ENCODE measurements at regions not wholly inside any gene's neighbourhood (a gene's known extent, or its start where the extent isn't known, plus 50 kb on each side); places are given as distances from the start of the nearest gene placed in this dataset.
"Not testable (repeated sequence)": the region's sequence is repeated elsewhere in the genome, so short reads cannot be mapped to it uniquely, and the experiment has no call there.

GRCh38 chr9:2277133-2277532 lies 262.0 kb downstream of the SMARCA2 start:
- CTCF ChIA-PET, POLR2A ChIA-PET: not testable (repeated sequence)

- CTCF ChIA-PET, POLR2A ChIA-PET: not testable (repeated sequence)
Measured at GRCh38 chr9:2277644-2278043, 262.5 kb downstream of the SMARCA2 start.

GRCh38 chr9:2279138-2279537 lies 264.0 kb downstream of the SMARCA2 start:
- CTCF ChIA-PET, POLR2A ChIA-PET: not testable (repeated sequence)

- POLR2A ChIA-PET: no interaction called here
- CTCF ChIA-PET: no interaction called here
Measured at GRCh38 chr9:2281031-2281802, 266.1 kb downstream of the SMARCA2 start.

- POLR2A ChIA-PET: interaction anchor here (0.5 kb wide), 1 partner anchor 39 kb away, joined by 5 read pairs; no protein-coding TSS in a partner anchor
- CTCF ChIA-PET: no interaction called here
Measured at GRCh38 chr9:2281803-2282185, 266.6 kb downstream of the SMARCA2 start.

GRCh38 chr9:2284770-2285169 lies 269.6 kb downstream of the SMARCA2 start:
- ChIA-PET CTCF (no interaction called here), POLR2A (no interaction called here)

GRCh38 chr9:2285416-2286332 lies 270.5 kb downstream of the SMARCA2 start:
- ChIA-PET CTCF (no interaction called here), POLR2A (no interaction called here)

- POLR2A ChIA-PET: no interaction called here
- CTCF ChIA-PET: no interaction called here
Measured at GRCh38 chr9:2286333-2286705, 271.2 kb downstream of the SMARCA2 start.

GRCh38 chr9:2286825-2287455 lies 271.8 kb downstream of the SMARCA2 start:
- ChIA-PET POLR2A (no interaction called here), CTCF (no interaction called here)

GRCh38 chr9:2288309-2288708 lies 273.2 kb downstream of the SMARCA2 start:
- POLR2A ChIA-PET: no interaction called here

GRCh38 chr9:2289263-2289662 lies 274.1 kb downstream of the SMARCA2 start:
- ChIA-PET POLR2A (no interaction called here), CTCF (no interaction called here)

More at GRCh38 chr9:2288309-2288708, 273.2 kb downstream of the SMARCA2 start:
- CTCF ChIA-PET: no interaction called here

GRCh38 chr9:2290382-2290781 lies 275.2 kb downstream of the SMARCA2 start:
- POLR2A ChIA-PET: no interaction called here
- CTCF ChIA-PET: no interaction called here

- ChIA-PET CTCF (no interaction called here), POLR2A (no interaction called here)
Measured at GRCh38 chr9:2291980-2292704, 277.0 kb downstream of the SMARCA2 start.

- CTCF ChIA-PET: no interaction called here
- POLR2A ChIA-PET: no interaction called here
Measured at GRCh38 chr9:2292733-2293132, 277.6 kb downstream of the SMARCA2 start.

- ChIA-PET POLR2A (no interaction called here), CTCF (no interaction called here)
Measured at GRCh38 chr9:2297771-2298170, 282.6 kb downstream of the SMARCA2 start.

- ChIA-PET POLR2A (no interaction called here), CTCF (no interaction called here)
Measured at GRCh38 chr9:2298217-2298616, 283.1 kb downstream of the SMARCA2 start.

GRCh38 chr9:2299156-2299842 lies 284.2 kb downstream of the SMARCA2 start:
- ChIA-PET CTCF (no interaction called here), POLR2A (no interaction called here)

GRCh38 chr9:2299843-2300205 lies 284.7 kb downstream of the SMARCA2 start:
- CTCF ChIA-PET: no interaction called here

GRCh38 chr9:2300325-2300724 lies 285.2 kb downstream of the SMARCA2 start:
- ChIA-PET CTCF (no interaction called here), POLR2A (no interaction called here)

More at GRCh38 chr9:2299843-2300205, 284.7 kb downstream of the SMARCA2 start:
- POLR2A ChIA-PET: no interaction called here

GRCh38 chr9:2302606-2303005 lies 287.5 kb downstream of the SMARCA2 start:
- ChIA-PET POLR2A (no interaction called here), CTCF (no interaction called here)

All from activated CD8-positive, alpha-beta memory T cell treated with anti-CD3 and anti-CD28 coated beads for 36 hours (primary cell).